BLaER1 (cell line): ENCODE measurements at regions not wholly inside any gene's neighbourhood (a gene's known extent, or its start where the extent isn't known, plus 50 kb on each side); places are given as distances from the start of the nearest gene placed in this dataset.

Source experiments
- H3K27ac ChIP-seq: shearing (Covaris generic); formaldehyde crosslinking; 2 replicates; pipeline ENCODE4 v1.8.1; 2022
- H3K27me3 ChIP-seq: shearing (Covaris generic); formaldehyde crosslinking; 2 replicates; pipeline ENCODE4 v1.8.1; 2022
- H3K36me3 ChIP-seq: shearing (Covaris generic); formaldehyde crosslinking; 2 replicates; pipeline ENCODE4 v1.8.1; 2022
- H3K4me1 ChIP-seq: shearing (Covaris generic); formaldehyde crosslinking; 2 replicates; pipeline ENCODE4 v1.8.1; 2022
- H3K4me2 ChIP-seq: shearing (Covaris generic); formaldehyde crosslinking; 2 replicates; pipeline ENCODE4 v1.8.1; 2022
- H3K4me3 ChIP-seq: shearing (Covaris generic); formaldehyde crosslinking; 2 replicates; pipeline ENCODE4 v1.8.1; 2022
- H3K9ac ChIP-seq: shearing (Covaris generic); formaldehyde crosslinking; 2 replicates; pipeline ENCODE4 v1.8.1; 2022
- H3K9me3 ChIP-seq: shearing (Covaris generic); formaldehyde crosslinking; 2 replicates; pipeline ENCODE4 v1.8.1; 2022
- H4K20me1 ChIP-seq: shearing (Covaris generic); formaldehyde crosslinking; 2 replicates; pipeline ENCODE4 v1.8.1; 2022
- Cebpa-rat ChIP-seq: shearing (Covaris generic); IDR thresholded peaks from 2 replicates; pipeline ENCODE4 v1.8.1; 2022

DNA sequence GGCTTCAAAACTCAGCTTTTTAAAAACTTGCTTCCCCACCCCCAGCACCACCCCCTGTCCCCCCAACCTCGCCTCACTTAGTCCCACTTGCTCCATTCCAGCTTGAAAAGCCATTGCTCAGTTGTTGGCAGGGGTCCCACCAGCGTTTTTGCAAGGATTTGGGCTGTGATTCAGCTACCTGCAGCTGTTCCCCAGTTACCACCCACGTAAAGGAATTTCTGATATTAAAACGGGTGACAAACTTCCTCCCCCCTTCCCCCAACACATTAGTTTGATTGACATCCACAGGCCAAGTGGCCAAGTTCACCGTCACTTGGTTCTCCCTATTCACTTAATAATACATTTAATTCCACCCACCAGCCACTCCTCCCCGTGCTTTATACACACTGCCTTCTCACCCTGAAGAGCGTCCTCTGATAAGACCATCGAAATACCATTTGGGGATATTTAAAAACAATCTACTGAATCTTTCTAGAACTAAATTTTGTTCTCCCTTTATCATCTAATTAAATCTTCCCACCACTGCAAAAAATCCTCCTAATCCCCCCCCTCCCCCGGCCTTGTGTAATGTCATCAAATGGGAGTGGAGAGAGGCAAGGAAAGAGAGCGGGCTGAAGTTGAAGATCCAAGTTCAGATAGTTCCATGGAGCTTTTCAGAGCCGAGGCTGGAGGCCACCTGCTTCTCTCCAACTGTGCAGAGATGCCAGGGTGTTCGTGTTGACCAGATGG, 55.1 kb downstream of the SOX9 start:
- no peaks in the 10 kb centered on the region for H3K27me3 ChIP-seq
- no peak overlapping the region for H3K4me2 ChIP-seq
- H3K4me1 ChIP-seq, result no peaks in the 10 kb centered on the region
- no peaks in the 10 kb centered on the region for H4K20me1 ChIP-seq
- TF ChIP-seq Cebpa-rat, result no peak
- H3K9me3 ChIP-seq, result no peaks in the 10 kb centered on the region
- H3K4me3 ChIP-seq, result no peak overlapping the region
- no peak overlapping the region for H3K27ac ChIP-seq
- no peaks in the 10 kb centered on the region for H3K36me3 ChIP-seq
- H3K9ac ChIP-seq, result no peak overlapping the region

DNA sequence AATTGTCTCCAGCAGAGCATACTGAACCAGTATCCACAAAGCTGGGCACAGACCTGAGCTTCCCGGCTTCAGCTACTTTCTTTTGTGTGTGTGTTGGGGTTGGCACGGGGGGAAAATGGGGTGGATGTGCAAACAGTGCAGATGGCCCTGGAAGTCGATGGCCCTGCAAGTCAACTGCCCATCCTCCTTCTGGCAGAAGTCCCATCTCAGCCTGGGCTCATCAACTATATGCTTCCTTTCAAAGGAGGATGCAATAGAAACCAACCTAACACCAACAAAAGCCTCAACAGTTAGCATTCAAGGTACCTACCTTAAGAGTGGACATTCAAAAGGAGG, 55.7 kb downstream of the SOX9 start:
- no peak for TF ChIP-seq Cebpa-rat
- Histone ChIP-seq H3K4me2 (no peak overlapping the region), H3K9ac (no peak overlapping the region), H3K4me1 (no peaks in the 10 kb centered on the region), H3K27ac (no peak overlapping the region), H4K20me1 (no peaks in the 10 kb centered on the region), H3K4me3 (no peak overlapping the region), H3K9me3 (no peaks in the 10 kb centered on the region), H3K36me3 (no peaks in the 10 kb centered on the region), H3K27me3 (no peaks in the 10 kb centered on the region)

DNA sequence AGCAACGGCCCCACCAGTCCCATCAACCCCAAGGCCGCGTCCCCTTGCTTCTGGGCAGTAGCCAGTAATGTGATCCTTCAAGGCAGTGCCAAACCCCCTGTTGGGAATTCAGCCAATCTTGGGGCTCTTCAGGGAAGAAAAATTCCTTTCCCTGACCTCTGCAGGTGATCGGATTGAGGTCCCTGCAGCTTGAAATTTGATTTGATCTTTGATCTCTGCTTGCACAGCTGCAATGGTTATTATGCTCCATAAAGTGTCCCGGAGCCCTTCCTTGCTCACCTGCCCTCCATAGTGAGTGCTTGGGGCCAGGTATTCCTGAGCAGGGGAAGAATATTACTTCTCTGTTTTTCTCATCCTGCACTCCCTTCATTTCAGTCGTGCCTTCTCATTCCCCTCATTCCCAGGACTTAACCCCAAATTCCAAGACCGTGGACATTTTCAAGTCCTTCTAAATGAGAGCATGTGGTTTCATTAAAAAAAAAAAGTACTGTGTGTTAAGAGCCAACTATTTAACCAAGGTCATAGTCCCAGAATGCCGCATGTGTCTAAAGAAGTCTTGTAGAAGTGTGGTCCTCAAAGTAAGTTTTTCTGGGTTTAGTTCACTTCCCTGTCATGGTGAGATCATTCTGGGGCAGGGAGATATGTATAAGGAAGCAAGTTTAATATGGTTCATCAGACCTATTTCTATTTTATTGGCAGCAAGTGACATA, 56.3 kb downstream of the SOX9 start:
- H3K36me3 ChIP-seq, result no peaks in the 10 kb centered on the region
- no peaks in the 10 kb centered on the region for H3K27me3 ChIP-seq
- H3K9ac ChIP-seq, result no peak overlapping the region
- TF ChIP-seq Cebpa-rat, result no peak
- H3K9me3 ChIP-seq, result no peaks in the 10 kb centered on the region
- no peak overlapping the region for H3K4me3 ChIP-seq
- no peak overlapping the region for H3K4me2 ChIP-seq
- H3K27ac ChIP-seq, result no peak overlapping the region
- no peaks in the 10 kb centered on the region for H3K4me1 ChIP-seq
- H4K20me1 ChIP-seq, result no peaks in the 10 kb centered on the region

DNA sequence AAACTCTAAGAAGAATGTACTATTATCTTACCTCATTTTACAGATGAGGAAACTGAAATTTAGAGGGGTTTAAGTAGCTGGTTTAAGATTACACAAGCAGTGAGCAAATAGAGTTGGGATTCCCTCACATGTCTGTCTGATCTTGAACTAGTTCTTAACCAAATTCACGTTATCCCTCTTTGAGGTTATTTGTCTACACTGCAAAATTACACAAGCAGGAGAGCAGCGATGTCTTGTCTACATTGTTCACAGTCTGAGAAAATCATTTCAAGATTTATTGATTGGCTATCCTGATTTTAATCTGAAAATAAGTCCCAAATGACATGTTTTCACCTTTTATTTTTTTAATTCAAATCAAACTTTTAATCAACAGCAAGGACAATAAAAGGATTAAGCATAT, 56.9 kb downstream of the SOX9 start:
- no peak for TF ChIP-seq Cebpa-rat
- Histone ChIP-seq H3K27ac (no peak overlapping the region), H3K27me3 (no peaks in the 10 kb centered on the region), H3K4me3 (no peak overlapping the region), H3K4me1 (no peaks in the 10 kb centered on the region), H3K36me3 (no peaks in the 10 kb centered on the region), H3K4me2 (no peak overlapping the region), H3K9ac (no peak overlapping the region), H4K20me1 (no peaks in the 10 kb centered on the region), H3K9me3 (no peaks in the 10 kb centered on the region)

DNA sequence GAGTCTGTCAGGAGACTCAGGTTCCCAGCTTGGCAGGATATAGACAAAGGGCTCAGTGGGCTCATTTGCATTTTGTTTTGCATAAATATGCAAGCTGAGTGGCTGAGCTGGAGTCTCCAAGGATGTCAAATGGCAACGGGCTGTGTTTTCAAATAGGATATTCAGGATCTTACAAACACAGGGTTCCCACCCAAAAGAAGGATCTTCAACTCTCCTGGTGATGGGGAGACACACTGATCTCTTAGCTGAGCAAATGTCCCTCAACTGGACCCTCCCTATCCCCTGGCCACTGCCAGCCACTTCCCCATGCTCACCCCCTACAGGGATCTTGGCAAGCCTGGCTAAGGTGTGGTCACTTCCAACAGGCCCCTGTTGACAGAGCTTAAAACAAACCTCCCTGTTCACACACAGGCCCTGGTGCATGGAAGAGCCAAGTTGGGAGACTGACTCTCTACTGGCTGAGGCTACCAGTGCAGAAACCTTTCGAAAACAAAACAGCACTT, 61.6 kb downstream of the SOX9 start:
- TF ChIP-seq Cebpa-rat, result no peak
- Histone ChIP-seq H3K9me3 (no peaks in the 10 kb centered on the region), H3K36me3 (no peaks in the 10 kb centered on the region), H3K27ac (no peak overlapping the region), H3K9ac (no peak overlapping the region), H3K4me2 (no peak overlapping the region), H3K27me3 (no peaks in the 10 kb centered on the region), H4K20me1 (no peaks in the 10 kb centered on the region), H3K4me1 (no peaks in the 10 kb centered on the region), H3K4me3 (no peak overlapping the region)

DNA sequence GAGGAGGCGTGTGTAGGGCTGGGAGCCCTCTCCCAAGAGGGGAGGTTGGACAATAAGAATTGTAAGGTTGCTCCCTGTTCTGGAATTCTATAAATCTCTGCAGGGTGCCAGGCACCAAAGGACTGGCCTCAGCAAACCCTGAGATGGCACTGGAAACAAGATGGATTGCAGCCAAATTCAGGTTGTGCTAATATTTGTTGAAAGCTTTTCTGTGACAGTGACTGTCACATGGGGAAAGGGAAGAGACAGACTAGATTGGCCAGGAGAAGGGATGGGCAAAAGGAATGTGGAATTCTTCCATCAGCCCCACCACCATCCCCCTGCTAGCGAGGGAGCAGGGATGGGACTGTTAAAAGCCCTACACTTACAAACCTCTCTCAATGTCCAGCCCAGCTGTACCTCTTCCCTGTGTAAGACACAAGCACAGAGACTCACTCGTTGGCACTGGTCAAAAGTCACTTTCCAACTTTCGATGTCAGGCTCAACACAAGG, 62.4 kb downstream of the SOX9 start:
- TF ChIP-seq Cebpa-rat, result no peak
- no peak overlapping the region for H3K27ac ChIP-seq

DNA sequence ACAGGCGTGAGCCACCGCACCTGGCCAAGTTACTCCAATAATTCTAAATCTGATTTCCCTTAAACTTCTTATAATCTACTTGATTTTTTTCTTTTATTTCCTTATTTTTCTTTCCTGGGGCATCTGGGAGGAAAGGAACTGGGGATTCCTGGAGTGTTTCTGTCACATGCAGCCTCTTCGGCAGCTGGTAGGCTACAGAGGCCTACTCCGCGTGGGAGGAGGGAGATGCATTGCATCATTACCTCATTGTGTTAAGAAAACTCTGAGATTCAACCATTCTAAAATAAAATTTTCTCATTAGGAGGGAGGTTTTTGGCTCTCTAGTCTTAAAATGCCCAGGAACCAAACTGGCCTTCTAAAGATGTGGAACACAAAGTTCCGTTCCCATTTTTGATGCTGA, 64.0 kb downstream of the SOX9 start:
- Histone ChIP-seq H4K20me1 (no peaks in the 10 kb centered on the region), H3K27ac (no peak overlapping the region), H3K4me1 (peaks cover 3% of the 10 kb centered on the region; the same call in 1 of the 2 replicates), H3K4me3 (no peak overlapping the region), H3K4me2 (no peak overlapping the region), H3K9ac (no peak overlapping the region), H3K27me3 (no peaks in the 10 kb centered on the region), H3K9me3 (no peaks in the 10 kb centered on the region), H3K36me3 (no peaks in the 10 kb centered on the region)
- no peak for TF ChIP-seq Cebpa-rat

More for the DNA sequence above, 62.4 kb downstream of the SOX9 start:
- H4K20me1 ChIP-seq, result no peaks in the 10 kb centered on the region
- no peak overlapping the region for H3K4me2 ChIP-seq
- H3K9ac ChIP-seq, result no peak overlapping the region
- no peaks in the 10 kb centered on the region for H3K27me3 ChIP-seq
- H3K4me1 ChIP-seq, result no peaks in the 10 kb centered on the region
- H3K4me3 ChIP-seq, result no peak overlapping the region
- no peaks in the 10 kb centered on the region for H3K36me3 ChIP-seq
- H3K9me3 ChIP-seq, result no peaks in the 10 kb centered on the region

DNA sequence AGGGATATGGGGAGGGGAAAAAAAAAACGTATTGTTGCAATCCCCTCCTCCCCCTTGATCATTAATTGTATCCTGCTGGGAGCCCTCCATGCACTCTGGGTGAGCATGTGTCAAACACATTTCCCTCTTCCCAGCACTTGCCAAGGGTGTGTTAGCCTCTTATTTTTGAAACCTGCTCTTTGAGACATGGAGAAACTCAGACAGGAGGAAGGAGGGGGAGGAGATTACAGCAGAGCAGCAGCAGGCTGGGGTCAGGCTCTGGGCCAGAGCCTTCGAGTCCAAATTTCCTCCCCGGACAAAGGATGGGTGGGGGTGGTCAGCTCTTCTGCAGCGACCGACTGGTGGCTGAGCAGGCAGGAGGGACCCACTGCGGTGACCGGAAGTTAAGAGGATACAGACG, 64.7 kb downstream of the SOX9 start:
- H3K36me3 ChIP-seq, result no peaks in the 10 kb centered on the region
- H3K4me1 ChIP-seq, result peaks cover 10% of the 10 kb centered on the region; the same call in 1 of the 2 replicates
- TF ChIP-seq Cebpa-rat, result no peak

DNA sequence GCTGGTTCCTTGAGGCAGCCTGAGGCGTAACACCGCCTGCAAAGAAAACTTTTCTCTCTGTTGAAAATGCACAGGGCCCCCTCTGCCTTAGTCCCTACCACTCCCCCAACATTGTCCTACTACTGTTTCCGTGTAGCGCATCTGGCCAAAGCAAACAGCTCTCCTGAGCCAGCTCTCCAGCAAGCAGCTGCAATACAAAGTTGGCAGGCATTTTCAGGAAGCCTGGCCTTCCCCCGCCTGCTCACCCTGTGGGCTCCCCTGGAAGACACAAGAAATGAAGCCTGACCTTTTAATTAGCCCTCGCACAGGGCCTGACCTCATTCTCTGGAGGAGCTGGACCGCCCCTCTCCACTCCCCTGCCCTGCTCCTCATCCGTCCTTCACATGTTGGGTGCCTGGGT, 66.7 kb downstream of the SOX9 start:
- Histone ChIP-seq H3K4me2 (no peak overlapping the region), H3K27me3 (no peaks in the 10 kb centered on the region), H3K9me3 (no peaks in the 10 kb centered on the region), H3K36me3 (no peaks in the 10 kb centered on the region), H3K9ac (no peak overlapping the region), H3K4me3 (no peak overlapping the region), H4K20me1 (no peaks in the 10 kb centered on the region), H3K4me1 (peaks cover 11% of the 10 kb centered on the region; the same call in 1 of the 2 replicates), H3K27ac (no peak overlapping the region)
- TF ChIP-seq Cebpa-rat, result no peak

More for the DNA sequence above, 64.7 kb downstream of the SOX9 start:
- H3K9me3 ChIP-seq, result no peaks in the 10 kb centered on the region
- no peak overlapping the region for H3K4me3 ChIP-seq
- H3K9ac ChIP-seq, result no peak overlapping the region
- H3K27ac ChIP-seq, result no peak overlapping the region
- H3K27me3 ChIP-seq, result no peaks in the 10 kb centered on the region
- no peaks in the 10 kb centered on the region for H4K20me1 ChIP-seq
- H3K4me2 ChIP-seq, result no peak overlapping the region

DNA sequence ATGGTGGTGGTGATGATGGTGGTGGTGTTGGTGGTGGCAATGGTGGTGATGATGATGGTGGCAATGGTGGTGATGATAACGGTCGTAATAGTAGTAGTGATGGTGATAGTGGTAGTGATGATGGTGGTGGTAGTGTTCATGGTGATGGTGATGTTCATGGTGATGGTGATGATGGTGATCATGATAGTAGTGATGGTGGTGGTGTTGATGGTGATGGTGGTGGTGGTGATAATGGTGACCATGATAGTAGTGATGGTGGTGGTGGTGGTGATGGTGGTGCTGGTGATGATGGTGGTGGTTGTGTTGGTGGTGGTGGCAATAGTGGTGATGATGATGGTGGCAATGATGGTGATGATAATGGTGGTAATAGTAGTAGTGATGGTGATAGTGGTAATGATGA, 68.0 kb downstream of the SOX9 start:
- H3K27me3 ChIP-seq, result no peaks in the 10 kb centered on the region
- H3K4me3 ChIP-seq, result no peak overlapping the region
- no peaks in the 10 kb centered on the region for H3K36me3 ChIP-seq
- H4K20me1 ChIP-seq, result no peaks in the 10 kb centered on the region
- TF ChIP-seq Cebpa-rat, result no peak
- no peak overlapping the region for H3K27ac ChIP-seq
- H3K4me2 ChIP-seq, result no peak overlapping the region
- no peaks in the 10 kb centered on the region for H3K9me3 ChIP-seq
- no peak overlapping the region for H3K9ac ChIP-seq
- peaks cover 11% of the 10 kb centered on the region; the same call in 1 of the 2 replicates for H3K4me1 ChIP-seq
